Keratinocyte (primary cell): ENCODE measurements at regions not wholly inside any gene's neighbourhood (a gene's known extent, or its start where the extent isn't known, plus 50 kb on each side); places are given as distances from the start of the nearest gene placed in this dataset.
"Not testable (repeated sequence)": the region's sequence is repeated elsewhere in the genome, so short reads cannot be mapped to it uniquely, and the experiment has no call there.

Experiments used
- DNase-seq: peaks from one replicate; pipeline ENCODE4 v3.0.0-alpha.2; 2011; ENCODE audit warnings: low read depth, missing footprints, low spot score
- FAIRE-seq: peaks from 2 replicates; lab custom pipeline; 2011; peaks lifted over from hg19 to GRCh38; lab: Jason Lieb, UNC
- H2AFZ ChIP-seq: 2 replicates; pipeline ENCODE4 v1.6.0; 2012; ENCODE audit warnings: low read length, control low read depth, inconsistent platforms; ENCODE audit not compliant: control insufficient read depth
- H3K27ac ChIP-seq: 2 replicates; pipeline ENCODE4 v1.5.1; 2011; ENCODE audit warnings: low read length; ENCODE audit not compliant: control insufficient read depth, insufficient read depth
- H3K27me3 ChIP-seq: 3 replicates; pipeline ENCODE4 v1.6.0; 2011; ENCODE audit warnings: low read length; ENCODE audit not compliant: control insufficient read depth, insufficient read depth; ENCODE audit errors: extremely low read depth
- H3K36me3 ChIP-seq, 2 experiments: 2 replicates in 1 of 2; 3 replicates in 1 of 2; pipeline ENCODE4 v1.5.1; 2011; ENCODE audit warnings: low read length in 2 of 2, mild to moderate bottlenecking in 1 of 2; ENCODE audit not compliant: control insufficient read depth in 2 of 2, insufficient read depth in 2 of 2; ENCODE audit errors: extremely low read depth in 1 of 2
- H3K4me1 ChIP-seq: 3 replicates; pipeline ENCODE4 v1.5.1; 2011; ENCODE audit warnings: low read length; ENCODE audit not compliant: control insufficient read depth, insufficient read depth; ENCODE audit errors: extremely low read depth
- H3K4me2 ChIP-seq: 3 replicates; pipeline ENCODE4 v1.6.0; 2011; ENCODE audit warnings: low read depth, low read length; ENCODE audit not compliant: control insufficient read depth, insufficient read depth; ENCODE audit errors: extremely low read depth
- H3K4me3 ChIP-seq, 3 experiments: fragments of 200-600 bp in 1 of 3; sonication (generic) in 1 of 3; 2 replicates in 2 of 3; 3 replicates in 1 of 3; pipeline ENCODE4 v1.5.1; 2011 to 2016; ENCODE audit warnings: low read length in 3 of 3, mild to moderate bottlenecking in 3 of 3, control low read depth in 2 of 3, inconsistent platforms in 1 of 3, low read depth in 1 of 3, mixed read lengths in 1 of 3, mixed run types in 1 of 3, moderate library complexity in 1 of 3; ENCODE audit not compliant: control insufficient read depth in 2 of 3, insufficient read depth in 2 of 3; ENCODE audit errors: extremely low read depth in 1 of 3
- H3K79me2 ChIP-seq: 2 replicates; pipeline ENCODE4 v1.6.0; 2012; ENCODE audit warnings: low read length; ENCODE audit not compliant: control insufficient read depth, insufficient read depth
- H3K9ac ChIP-seq: 3 replicates; pipeline ENCODE4 v1.6.0; 2011; ENCODE audit warnings: low read length; ENCODE audit not compliant: control insufficient read depth, insufficient read depth; ENCODE audit errors: extremely low read depth
- H3K9me1 ChIP-seq: 3 replicates; pipeline ENCODE4 v1.6.0; 2011; ENCODE audit warnings: low read length; ENCODE audit not compliant: control insufficient read depth, insufficient read depth; ENCODE audit errors: extremely low read depth
- H3K9me3 ChIP-seq: 2 replicates; pipeline ENCODE4 v1.5.1; 2012; ENCODE audit warnings: low read depth, low read length; ENCODE audit not compliant: control insufficient read depth
- H4K20me1 ChIP-seq: 3 replicates; pipeline ENCODE4 v1.6.0; 2011; ENCODE audit warnings: low read length; ENCODE audit not compliant: control insufficient read depth, insufficient read depth; ENCODE audit errors: extremely low read depth
- EZH2 ChIP-seq: IDR thresholded peaks from one replicate; pipeline ENCODE4 v1.6.1; 2012; ENCODE audit warnings: inconsistent platforms, mild to moderate bottlenecking, low read length, moderate library complexity
- dilution Hi-C: fragments of 300-500 bp; cut with MboI; formaldehyde crosslinking; loops from one replicate; pipeline ENCODE4 v1.7.0; 2020; ENCODE audit warnings: low sequenced_read_pairs; ENCODE audit not compliant: extremely low pct_ligation_motif_present
- TF ChIP-seq, protein P1 (sequence below), 3 experiments: IDR thresholded peaks in 1 of 3; conservative IDR thresholded peaks in 1 of 3; optimal IDR thresholded peaks in 1 of 3; 2 replicates in 2 of 3; 3 replicates in 1 of 3; pipeline versions ENCODE3 to v1.5.1; 2011; ENCODE audit warnings: low read length in 3 of 3, mild to moderate bottlenecking in 3 of 3, moderate library complexity in 2 of 3, control low read depth in 1 of 3, inconsistent platforms in 1 of 3; ENCODE audit not compliant: insufficient read depth in 2 of 3; ENCODE audit errors: extremely low read depth in 1 of 3

GRCh38 chr10:120108916-120109315 lies 216.4 kb downstream of the SEC23IP start:
- Histone ChIP-seq H3K27ac (no peak overlapping the region), H3K79me2 (no peaks in the 10 kb centered on the region), H3K36me3 (no peaks in the 10 kb centered on the region), H4K20me1 (no peaks in the 10 kb centered on the region), H3K4me3 (no peak overlapping the region), H3K4me1 (no peaks in the 10 kb centered on the region), H3K9me3 (no peaks in the 10 kb centered on the region), H3K9ac (no peak overlapping the region), H3K27me3 (peaks cover 6% of the 10 kb centered on the region), H3K9me1 (no peaks in the 10 kb centered on the region), H2AFZ (no peak overlapping the region), H3K4me2 (no peak overlapping the region)
- dilution Hi-C loops = no loop called here
- no peak for TF ChIP-seq EZH2
- TF ChIP-seq, protein P1, sequence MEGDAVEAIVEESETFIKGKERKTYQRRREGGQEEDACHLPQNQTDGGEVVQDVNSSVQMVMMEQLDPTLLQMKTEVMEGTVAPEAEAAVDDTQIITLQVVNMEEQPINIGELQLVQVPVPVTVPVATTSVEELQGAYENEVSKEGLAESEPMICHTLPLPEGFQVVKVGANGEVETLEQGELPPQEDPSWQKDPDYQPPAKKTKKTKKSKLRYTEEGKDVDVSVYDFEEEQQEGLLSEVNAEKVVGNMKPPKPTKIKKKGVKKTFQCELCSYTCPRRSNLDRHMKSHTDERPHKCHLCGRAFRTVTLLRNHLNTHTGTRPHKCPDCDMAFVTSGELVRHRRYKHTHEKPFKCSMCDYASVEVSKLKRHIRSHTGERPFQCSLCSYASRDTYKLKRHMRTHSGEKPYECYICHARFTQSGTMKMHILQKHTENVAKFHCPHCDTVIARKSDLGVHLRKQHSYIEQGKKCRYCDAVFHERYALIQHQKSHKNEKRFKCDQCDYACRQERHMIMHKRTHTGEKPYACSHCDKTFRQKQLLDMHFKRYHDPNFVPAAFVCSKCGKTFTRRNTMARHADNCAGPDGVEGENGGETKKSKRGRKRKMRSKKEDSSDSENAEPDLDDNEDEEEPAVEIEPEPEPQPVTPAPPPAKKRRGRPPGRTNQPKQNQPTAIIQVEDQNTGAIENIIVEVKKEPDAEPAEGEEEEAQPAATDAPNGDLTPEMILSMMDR (optimal IDR thresholded peaks at IDR 0.05 in 1 of 3, IDR thresholded peaks at IDR 0.05 in 1 of 3, conservative IDR thresholded peaks at IDR 0.05 in 1 of 3; ENCODE audit: extremely low read depth in 1 of 3, insufficient read depth in 2 of 3, low read length in 3 of 3) = no peak
- DNase-seq (no peak), FAIRE-seq (no peak)

GRCh38 chr10:120109725-120110124 lies 217.2 kb downstream of the SEC23IP start:
- DNase-seq, H3K9me3 ChIP-seq, dilution Hi-C loops, H3K4me3 ChIP-seq, H3K27me3 ChIP-seq, H3K9me1 ChIP-seq, H3K27ac ChIP-seq, FAIRE-seq, H3K4me1 ChIP-seq, H3K9ac ChIP-seq, H2AFZ ChIP-seq, H3K36me3 ChIP-seq, H3K4me2 ChIP-seq, H3K79me2 ChIP-seq, H4K20me1 ChIP-seq: not testable (repeated sequence)

- TF ChIP-seq EZH2 = no peak
- TF ChIP-seq, protein P1 (optimal IDR thresholded peaks at IDR 0.05 in 1 of 3, IDR thresholded peaks at IDR 0.05 in 1 of 3, conservative IDR thresholded peaks at IDR 0.05 in 1 of 3; ENCODE audit: extremely low read depth in 1 of 3, insufficient read depth in 2 of 3, low read length in 3 of 3) = no peak
- no peak overlapping the region for H3K4me2 ChIP-seq
- no peaks in the 10 kb centered on the region for H3K9me3 ChIP-seq
- no peaks in the 10 kb centered on the region for H3K79me2 ChIP-seq
- H3K4me1 ChIP-seq = no peaks in the 10 kb centered on the region
- H3K27ac ChIP-seq = no peak overlapping the region
- no peaks in the 10 kb centered on the region for H3K36me3 ChIP-seq
- no peak overlapping the region for H2AFZ ChIP-seq
- DNase-seq (no peak), FAIRE-seq (no peak)
- no peak overlapping the region for H3K9ac ChIP-seq
- no peak overlapping the region for H3K4me3 ChIP-seq
- peaks cover 4% of the 10 kb centered on the region for H3K27me3 ChIP-seq
- dilution Hi-C loops = no loop called here
- H3K9me1 ChIP-seq = no peaks in the 10 kb centered on the region
- H4K20me1 ChIP-seq = no peaks in the 10 kb centered on the region
These were observed 217.7 kb downstream of the SEC23IP start for GRCh38 chr10:120110196-120110595.
